ENCODE measurements at regions not wholly inside any gene's neighbourhood (a gene's known extent, or its start where the extent isn't known, plus 50 kb on each side); places are given as distances from the start of the nearest gene placed in this dataset.

DNA sequence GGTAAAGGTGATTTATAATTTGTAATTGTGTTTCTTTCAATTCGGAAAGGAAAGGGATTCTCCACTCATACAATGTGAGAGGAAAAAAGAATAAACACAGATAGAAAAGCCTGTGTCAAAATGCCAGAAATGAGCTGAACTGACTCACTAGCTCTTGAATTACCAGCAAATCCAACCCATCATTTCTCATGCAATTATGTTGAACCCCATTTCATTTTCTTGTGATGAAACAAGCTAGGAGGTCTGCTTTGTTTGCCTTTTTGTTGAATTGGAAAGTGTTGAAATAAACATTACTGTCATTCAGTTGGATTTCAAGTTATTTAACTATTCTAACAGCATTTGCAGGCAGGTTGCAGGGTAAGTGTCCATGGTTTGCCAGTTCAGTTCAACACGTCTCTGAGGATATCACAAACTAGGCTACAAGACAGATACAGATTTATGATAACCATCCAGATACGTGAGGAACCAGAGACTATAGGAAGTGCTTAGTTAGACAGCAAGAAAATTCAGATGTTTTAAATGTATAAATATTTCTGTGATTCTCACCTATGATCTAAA lies 547.2 kb downstream of the MAT2B start:
- 91 to 100% methylated on average over 1 to 3 of the region's 3 CpGs for WGBS, 2 experiments
- Histone ChIP-seq H3K4me1 (ENCODE audit: control insufficient read depth, insufficient read depth, low read length) (no peaks in the 10 kb centered on the region), H3K27me3 (ENCODE audit: control insufficient read depth, insufficient read depth, low read length, poor library complexity, severe bottlenecking) (no peaks in the 10 kb centered on the region), H3K9me3 (ENCODE audit: control insufficient read depth, low read length) (no peaks in the 10 kb centered on the region), H3K36me3 (ENCODE audit: control insufficient read depth, insufficient read depth, low read length) (no peaks in the 10 kb centered on the region), H3K4me3 (ENCODE audit: insufficient read depth, low read depth, low read length) (no peak overlapping the region), H3K27ac (ENCODE audit: insufficient read depth, low read depth, low read length, poor library complexity, severe bottlenecking) (no peak overlapping the region)

DNA sequence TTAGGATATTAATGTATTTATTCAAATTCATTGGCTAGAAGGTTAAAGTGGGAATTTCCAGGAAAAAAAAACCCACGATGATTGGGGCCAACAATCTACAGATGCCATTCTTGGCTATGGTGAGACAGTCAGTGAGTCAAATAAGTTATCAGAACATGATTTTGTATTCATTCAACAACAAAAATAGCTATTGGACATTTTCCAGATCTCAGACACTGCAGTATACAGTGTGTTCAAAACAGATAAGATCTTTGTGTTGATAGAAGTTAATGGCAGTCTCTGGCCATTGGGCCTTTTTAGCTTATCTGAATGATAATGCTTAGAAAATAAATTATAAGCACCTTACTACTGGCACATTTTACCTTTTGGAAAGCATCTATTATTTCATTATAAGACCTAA lies 547.7 kb downstream of the MAT2B start:
- Histone ChIP-seq H3K36me3 (ENCODE audit: control insufficient read depth, insufficient read depth, low read length) (no peaks in the 10 kb centered on the region), H3K27me3 (ENCODE audit: control insufficient read depth, insufficient read depth, low read length, poor library complexity, severe bottlenecking) (no peaks in the 10 kb centered on the region), H3K27ac (ENCODE audit: insufficient read depth, low read depth, low read length, poor library complexity, severe bottlenecking) (no peak overlapping the region), H3K4me1 (ENCODE audit: control insufficient read depth, insufficient read depth, low read length) (no peaks in the 10 kb centered on the region), H3K4me3 (ENCODE audit: insufficient read depth, low read depth, low read length) (no peak overlapping the region), H3K9me3 (ENCODE audit: control insufficient read depth, low read length) (no peaks in the 10 kb centered on the region)
- WGBS, 2 experiments, result 100% methylated on average over 1 of the region's 1 CpG; no CpG with 5 or more reads in 1 of the 2 experiments

DNA sequence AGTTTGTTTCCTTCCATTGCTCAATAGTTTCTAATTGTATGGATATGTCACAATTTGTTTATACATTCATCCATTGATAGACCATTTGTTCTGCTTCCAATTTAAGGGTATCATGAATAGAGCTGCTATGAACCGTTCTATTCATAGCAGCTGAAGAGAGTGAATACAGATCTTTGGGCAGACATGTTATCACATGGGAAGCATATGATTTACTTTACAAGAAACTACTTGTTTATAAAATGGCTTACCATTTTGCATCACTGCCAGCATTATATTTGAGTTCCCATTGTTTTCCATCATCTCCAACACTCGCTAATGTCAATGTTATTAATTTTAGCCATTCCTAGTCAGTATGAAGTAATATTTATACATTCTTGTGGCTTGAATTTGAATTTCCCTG lies 549.0 kb downstream of the MAT2B start:
- Histone ChIP-seq H3K27ac (ENCODE audit: insufficient read depth, low read depth, low read length, poor library complexity, severe bottlenecking) (no peak overlapping the region), H3K27me3 (ENCODE audit: control insufficient read depth, insufficient read depth, low read length, poor library complexity, severe bottlenecking) (no peaks in the 10 kb centered on the region), H3K4me1 (ENCODE audit: control insufficient read depth, insufficient read depth, low read length) (no peaks in the 10 kb centered on the region), H3K9me3 (ENCODE audit: control insufficient read depth, low read length) (no peaks in the 10 kb centered on the region), H3K36me3 (ENCODE audit: control insufficient read depth, insufficient read depth, low read length) (no peaks in the 10 kb centered on the region), H3K4me3 (ENCODE audit: insufficient read depth, low read depth, low read length) (no peak overlapping the region)
- 100% methylated on average over 1 to 2 of the region's 2 CpGs for WGBS, 2 experiments

DNA sequence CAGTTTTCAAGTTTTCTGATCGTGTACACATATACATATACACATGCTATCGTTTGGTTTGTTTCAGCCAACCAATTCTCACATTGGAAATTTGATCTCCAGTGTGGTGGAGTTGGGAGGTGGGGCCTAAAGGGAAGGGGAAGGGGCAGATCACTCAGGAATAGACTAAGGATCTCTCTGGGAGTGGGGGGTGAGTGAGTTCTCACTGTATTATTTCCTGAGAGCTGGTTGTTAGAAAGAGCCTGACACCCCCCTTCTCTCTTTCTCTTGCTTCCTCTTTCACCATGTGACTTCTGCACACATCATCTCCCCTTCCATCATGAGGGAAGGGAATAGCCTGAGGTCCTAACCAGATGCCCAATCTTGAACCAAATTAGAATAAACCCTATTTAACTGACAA lies 551.7 kb downstream of the MAT2B start:
- WGBS, 2 experiments, result 89 to 100% methylated on average over 1 to 2 of the region's 2 CpGs

DNA sequence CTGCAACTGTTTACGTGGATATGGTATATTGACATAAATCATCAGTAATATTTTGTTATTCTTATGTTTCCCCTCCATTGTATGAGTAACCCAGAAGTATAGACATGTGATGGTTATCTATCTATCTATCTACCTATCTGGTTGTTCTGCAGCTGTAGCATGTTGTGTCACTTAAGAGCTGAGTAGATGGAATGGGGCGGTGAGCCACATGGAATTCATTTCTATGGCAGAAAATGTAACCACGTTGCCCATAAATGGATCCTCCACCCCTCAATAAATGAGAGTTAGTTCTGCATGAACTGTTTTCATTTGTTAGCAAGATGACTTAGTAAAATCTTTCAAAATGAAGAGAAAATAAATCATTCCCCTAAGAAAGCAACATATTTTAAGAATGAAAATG lies 553.2 kb downstream of the MAT2B start:
- H3K4me1 ChIP-seq (ENCODE audit: control insufficient read depth, insufficient read depth, low read length), result no peaks in the 10 kb centered on the region
- H3K27ac ChIP-seq (ENCODE audit: insufficient read depth, low read depth, low read length, poor library complexity, severe bottlenecking), result no peak overlapping the region
- H3K9me3 ChIP-seq (ENCODE audit: control insufficient read depth, low read length), result no peaks in the 10 kb centered on the region
- 100% methylated on average over 1 to 3 of the region's 3 CpGs for WGBS, 2 experiments
- no peaks in the 10 kb centered on the region for H3K27me3 ChIP-seq (ENCODE audit: control insufficient read depth, insufficient read depth, low read length, poor library complexity, severe bottlenecking)
- no peak overlapping the region for H3K4me3 ChIP-seq (ENCODE audit: insufficient read depth, low read depth, low read length)
- no peaks in the 10 kb centered on the region for H3K36me3 ChIP-seq (ENCODE audit: control insufficient read depth, insufficient read depth, low read length)

More for the DNA sequence above, 551.7 kb downstream of the MAT2B start:
- Histone ChIP-seq H3K27ac (ENCODE audit: insufficient read depth, low read depth, low read length, poor library complexity, severe bottlenecking) (no peak overlapping the region), H3K27me3 (ENCODE audit: control insufficient read depth, insufficient read depth, low read length, poor library complexity, severe bottlenecking) (no peaks in the 10 kb centered on the region), H3K4me3 (ENCODE audit: insufficient read depth, low read depth, low read length) (no peak overlapping the region), H3K4me1 (ENCODE audit: control insufficient read depth, insufficient read depth, low read length) (no peaks in the 10 kb centered on the region), H3K9me3 (ENCODE audit: control insufficient read depth, low read length) (no peaks in the 10 kb centered on the region), H3K36me3 (ENCODE audit: control insufficient read depth, insufficient read depth, low read length) (no peaks in the 10 kb centered on the region)

DNA sequence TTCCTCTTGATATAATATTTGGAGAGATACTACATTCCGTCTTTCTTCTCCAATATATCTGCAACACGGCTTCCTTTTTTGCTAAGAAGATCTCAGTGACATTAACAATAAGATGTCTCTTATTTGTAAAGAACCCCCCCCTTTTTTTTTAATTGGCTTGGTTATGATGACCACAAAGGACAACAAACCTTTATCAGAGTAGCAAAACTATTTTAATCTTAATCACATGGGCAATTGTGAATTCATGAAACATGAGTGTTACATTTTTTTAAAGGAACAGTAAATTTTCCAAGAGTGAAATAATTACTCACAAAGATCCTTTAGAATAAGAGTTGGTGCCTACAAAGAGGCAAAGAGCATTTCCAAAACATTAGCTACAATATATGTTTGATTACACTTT lies 554.1 kb downstream of the MAT2B start:
- Histone ChIP-seq H3K27ac (ENCODE audit: insufficient read depth, low read depth, low read length, poor library complexity, severe bottlenecking) (no peak overlapping the region), H3K27me3 (ENCODE audit: control insufficient read depth, insufficient read depth, low read length, poor library complexity, severe bottlenecking) (no peaks in the 10 kb centered on the region), H3K36me3 (ENCODE audit: control insufficient read depth, insufficient read depth, low read length) (no peaks in the 10 kb centered on the region), H3K4me3 (ENCODE audit: insufficient read depth, low read depth, low read length) (no peak overlapping the region), H3K4me1 (ENCODE audit: control insufficient read depth, insufficient read depth, low read length) (no peaks in the 10 kb centered on the region), H3K9me3 (ENCODE audit: control insufficient read depth, low read length) (no peaks in the 10 kb centered on the region)
- WGBS, 2 experiments, result 100% methylated on average over 2 of the region's 2 CpGs; no CpG with 5 or more reads in 1 of the 2 experiments

DNA sequence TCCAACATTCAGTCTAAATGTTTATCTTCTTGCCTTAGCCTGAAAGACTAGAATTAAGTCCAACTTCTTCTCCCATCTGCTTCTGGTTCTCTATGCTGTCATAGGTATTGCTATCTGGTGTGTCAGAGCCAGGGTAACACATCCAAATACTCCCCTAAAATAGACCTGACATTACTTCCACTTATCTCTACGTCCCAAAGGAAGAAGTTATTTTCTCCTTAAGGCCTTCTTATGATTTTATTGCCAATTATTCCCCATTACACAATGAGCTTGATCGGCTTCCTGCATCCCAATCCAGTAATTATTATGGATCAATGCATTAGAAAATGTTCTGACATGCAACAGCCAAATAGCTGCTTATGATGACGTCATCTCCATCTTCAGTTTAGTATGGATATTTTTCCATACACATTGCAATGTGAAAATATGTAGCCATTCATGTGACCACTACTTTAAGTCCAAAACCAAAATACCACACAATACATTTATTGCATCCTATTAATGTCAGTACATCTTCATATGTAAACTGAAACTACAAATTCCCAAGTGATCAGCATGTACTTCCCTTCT lies 555.5 kb downstream of the MAT2B start:
- no peaks in the 10 kb centered on the region for H3K9me3 ChIP-seq (ENCODE audit: control insufficient read depth, low read length)
- H3K4me1 ChIP-seq (ENCODE audit: control insufficient read depth, insufficient read depth, low read length), result no peaks in the 10 kb centered on the region
- H3K27me3 ChIP-seq (ENCODE audit: control insufficient read depth, insufficient read depth, low read length, poor library complexity, severe bottlenecking), result no peaks in the 10 kb centered on the region
- no peaks in the 10 kb centered on the region for H3K36me3 ChIP-seq (ENCODE audit: control insufficient read depth, insufficient read depth, low read length)
- no peak overlapping the region for H3K27ac ChIP-seq (ENCODE audit: insufficient read depth, low read depth, low read length, poor library complexity, severe bottlenecking)
- WGBS, 2 experiments, result 88 to 90% methylated on average over 3 of the region's 3 CpGs
- no peak overlapping the region for H3K4me3 ChIP-seq (ENCODE audit: insufficient read depth, low read depth, low read length)

DNA sequence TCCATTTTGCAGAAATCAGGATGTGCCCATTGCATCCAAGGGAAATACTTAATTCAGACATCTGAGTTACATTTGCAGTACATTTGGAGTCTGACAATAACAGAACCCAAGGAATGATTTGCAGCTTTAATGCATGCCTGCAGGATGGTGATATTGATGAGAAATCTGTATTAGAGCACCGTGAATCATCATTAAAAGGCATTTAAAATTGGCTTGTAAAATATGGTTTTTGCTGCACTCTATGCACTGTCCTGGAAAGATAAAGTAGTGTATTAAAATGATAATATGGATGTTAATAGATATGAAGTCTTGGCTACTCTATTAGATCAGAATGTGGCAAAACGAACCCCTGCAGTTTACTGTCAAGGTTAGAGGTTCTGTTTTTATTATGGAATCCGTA lies 556.9 kb downstream of the MAT2B start:
- Histone ChIP-seq H3K9me3 (ENCODE audit: control insufficient read depth, low read length) (no peaks in the 10 kb centered on the region), H3K27ac (ENCODE audit: insufficient read depth, low read depth, low read length, poor library complexity, severe bottlenecking) (no peak overlapping the region), H3K27me3 (ENCODE audit: control insufficient read depth, insufficient read depth, low read length, poor library complexity, severe bottlenecking) (no peaks in the 10 kb centered on the region), H3K4me1 (ENCODE audit: control insufficient read depth, insufficient read depth, low read length) (no peaks in the 10 kb centered on the region), H3K4me3 (ENCODE audit: insufficient read depth, low read depth, low read length) (no peak overlapping the region), H3K36me3 (ENCODE audit: control insufficient read depth, insufficient read depth, low read length) (no peaks in the 10 kb centered on the region)
- WGBS, 2 experiments, result 89 to 92% methylated on average over 3 of the region's 3 CpGs

DNA sequence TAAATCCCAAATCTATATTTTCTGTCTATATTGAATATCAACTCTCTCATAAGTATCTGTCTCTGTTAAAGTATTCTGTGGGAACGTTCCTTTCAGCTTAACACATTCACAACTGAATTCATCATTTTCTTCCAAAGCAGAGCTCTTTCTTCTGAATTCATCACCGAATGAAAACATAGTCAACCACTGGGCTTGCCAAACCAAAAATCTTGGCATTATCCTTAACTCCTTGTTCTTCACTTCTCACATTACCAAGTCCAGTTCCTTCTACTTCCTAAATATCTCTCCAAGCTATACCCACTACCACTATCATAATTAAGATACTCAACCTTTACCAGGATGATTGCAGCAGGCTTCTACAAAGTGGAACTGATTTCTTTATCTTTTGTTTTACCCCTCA lies 559.8 kb downstream of the MAT2B start:
- H3K9me3 ChIP-seq (ENCODE audit: control insufficient read depth, low read length), result no peaks in the 10 kb centered on the region
- WGBS, 2 experiments, result 91 to 100% methylated on average over 2 of the region's 2 CpGs
- H3K36me3 ChIP-seq (ENCODE audit: control insufficient read depth, insufficient read depth, low read length), result no peaks in the 10 kb centered on the region
- no peaks in the 10 kb centered on the region for H3K27me3 ChIP-seq (ENCODE audit: control insufficient read depth, insufficient read depth, low read length, poor library complexity, severe bottlenecking)
- no peaks in the 10 kb centered on the region for H3K4me1 ChIP-seq (ENCODE audit: control insufficient read depth, insufficient read depth, low read length)
- H3K27ac ChIP-seq (ENCODE audit: insufficient read depth, low read depth, low read length, poor library complexity, severe bottlenecking), result no peak overlapping the region
- H3K4me3 ChIP-seq (ENCODE audit: insufficient read depth, low read depth, low read length), result no peak overlapping the region

DNA sequence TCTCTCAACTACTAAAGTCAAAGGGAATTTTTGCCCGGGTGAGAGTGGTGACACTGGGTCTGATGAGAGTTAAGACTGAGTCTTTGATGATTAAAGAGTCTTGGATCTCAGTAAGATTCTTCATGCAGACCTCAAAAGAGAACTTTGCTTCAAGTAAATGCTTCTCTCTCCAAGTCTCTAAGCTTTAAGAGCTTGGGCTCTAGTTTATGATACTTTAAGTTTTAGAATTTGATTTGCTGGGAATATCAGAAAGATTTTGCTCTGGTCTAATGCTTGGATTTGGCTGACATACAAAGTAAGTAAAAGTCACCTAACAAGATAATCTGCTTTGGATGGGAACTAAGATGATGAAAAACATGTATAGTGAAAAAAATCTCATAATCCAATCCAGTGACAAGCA lies 566.3 kb downstream of the MAT2B start:
- Histone ChIP-seq H3K36me3 (ENCODE audit: control insufficient read depth, insufficient read depth, low read length) (no peaks in the 10 kb centered on the region), H3K4me3 (ENCODE audit: insufficient read depth, low read depth, low read length) (no peak overlapping the region), H3K4me1 (ENCODE audit: control insufficient read depth, insufficient read depth, low read length) (no peaks in the 10 kb centered on the region), H3K9me3 (ENCODE audit: control insufficient read depth, low read length) (no peaks in the 10 kb centered on the region), H3K27ac (ENCODE audit: insufficient read depth, low read depth, low read length, poor library complexity, severe bottlenecking) (no peak overlapping the region), H3K27me3 (ENCODE audit: control insufficient read depth, insufficient read depth, low read length, poor library complexity, severe bottlenecking) (no peaks in the 10 kb centered on the region)
- WGBS, 2 experiments, result 79 to 95% methylated on average over 1 of the region's 1 CpG

DNA sequence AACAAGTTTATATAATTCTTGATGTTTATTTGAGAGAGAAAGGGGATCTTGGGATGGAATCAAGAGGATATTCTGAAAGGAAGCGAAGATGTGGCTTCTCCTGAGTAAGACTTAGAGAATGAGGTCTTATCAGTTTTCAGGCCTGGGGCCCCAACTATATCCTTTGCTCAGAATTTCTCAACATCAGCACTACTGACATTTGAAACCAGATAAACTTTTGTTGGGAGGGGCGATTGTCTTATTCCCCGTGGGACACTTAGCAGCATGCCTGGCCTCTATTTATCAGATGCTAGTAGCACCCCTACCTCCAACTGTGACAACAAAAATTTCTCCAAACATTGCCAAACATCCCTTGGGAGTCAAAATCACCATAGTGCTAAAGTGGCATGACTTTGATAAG lies 567.7 kb downstream of the MAT2B start:
- Histone ChIP-seq H3K27ac (ENCODE audit: insufficient read depth, low read depth, low read length, poor library complexity, severe bottlenecking) (no peak overlapping the region), H3K27me3 (ENCODE audit: control insufficient read depth, insufficient read depth, low read length, poor library complexity, severe bottlenecking) (no peaks in the 10 kb centered on the region), H3K9me3 (ENCODE audit: control insufficient read depth, low read length) (no peaks in the 10 kb centered on the region), H3K36me3 (ENCODE audit: control insufficient read depth, insufficient read depth, low read length) (no peaks in the 10 kb centered on the region), H3K4me1 (ENCODE audit: control insufficient read depth, insufficient read depth, low read length) (no peaks in the 10 kb centered on the region), H3K4me3 (ENCODE audit: insufficient read depth, low read depth, low read length) (no peak overlapping the region)
- WGBS, 2 experiments, result 68 to 73% methylated on average over 3 of the region's 3 CpGs

Data from ectodermal cell (in vitro differentiated cells).